Left lung (tissue), 4 donors: ENCODE measurements at regions not wholly inside any gene's neighbourhood (a gene's known extent, or its start where the extent isn't known, plus 50 kb on each side); places are given as distances from the start of the nearest gene placed in this dataset.

Experiments
- ATAC-seq: fragments of 200-7000 bp; cut with Tn5 transposase; one replicate; pipeline ENCODE4 v1.9.1; 2020; ENCODE audit warnings: moderate library complexity
- DNase-seq, 4 donors: peaks; one replicate each; pipeline ENCODE4 v3.0.0-alpha.2; 2013 to 2020
- H3K27ac ChIP-seq, 2 donors: fragments of 200-600 bp; sonication (generic) in 1 of 2; one replicate each; pipeline versions ENCODE4 v1.5.0 to v1.8.0; 2020 to 2021
- H3K27me3 ChIP-seq, 2 donors: fragments of 200-600 bp; sonication (generic) in 1 of 2; one replicate each; pipeline versions ENCODE4 v1.5.0 to v1.8.0; 2020 to 2021
- H3K36me3 ChIP-seq, 2 donors: fragments of 200-600 bp; sonication (generic) in 1 of 2; one replicate each; pipeline versions ENCODE4 v1.5.0 to v1.8.0; 2020 to 2021
- H3K4me1 ChIP-seq, 2 donors: fragments of 200-600 bp; one replicate each; pipeline ENCODE4 v1.8.0; 2021
- H3K4me3 ChIP-seq, 2 donors: fragments of 200-600 bp; sonication (generic) in 1 of 2; one replicate each; pipeline versions ENCODE4 v1.5.0 to v1.8.0; 2020 to 2021; ENCODE audit warnings: mild to moderate bottlenecking in 1 of 2
- H3K9me3 ChIP-seq, 2 donors: fragments of 200-600 bp; sonication (generic) in 1 of 2; one replicate each; pipeline versions ENCODE4 v1.5.0 to v1.8.0; 2020 to 2021
- intact Hi-C, 2 donors: fragments of 100-400 bp; cut with DNase I; formaldehyde crosslinking; loops; one replicate each; pipeline versions ENCODE4 v1.11.2 to v1.14.2; 2022
- TF ChIP-seq, protein P1 (sequence below), 2 donors: fragments of 200-600 bp; sonication (generic) in 1 of 2; IDR thresholded peaks; one replicate each; pipeline versions ENCODE4 v1.5.0 to v1.8.0; 2021; ENCODE audit warnings: antibody characterized with exemption in 2 of 2
- donor health status: DM: no; HTN: yes; CAD: no.
- donor health status: DM: no; HTN: no; CAD: no.

DNA sequence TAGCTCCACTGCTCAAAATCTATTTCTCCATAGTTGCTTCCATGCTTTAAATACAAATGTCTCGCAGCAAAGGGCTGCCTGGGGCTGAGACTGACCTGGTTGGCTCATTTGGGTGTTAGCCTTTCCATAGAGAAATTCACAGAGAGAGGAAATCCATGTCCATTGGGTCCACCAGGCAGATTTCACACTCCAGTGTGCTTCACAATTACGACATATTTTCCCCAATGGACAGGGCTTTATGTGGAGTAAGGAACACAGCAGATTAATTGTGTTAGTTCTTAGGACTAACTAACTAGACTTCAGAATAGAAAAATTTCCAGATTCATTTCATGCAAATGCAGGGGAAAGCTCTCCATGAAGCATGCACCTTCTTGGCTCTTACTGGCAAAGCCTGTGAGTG, 180.7 kb downstream of the FBXO15 start:
- Histone ChIP-seq H3K4me3 (no peak overlapping the region), H3K27ac (no peak overlapping the region), H3K4me1 (no peaks in the 10 kb centered on the region), H3K27me3 (no peaks in the 10 kb centered on the region), H3K9me3 (no peaks in the 10 kb centered on the region), H3K36me3 (no peaks in the 10 kb centered on the region)
- no peak for DNase-seq
- TF ChIP-seq, protein P1, sequence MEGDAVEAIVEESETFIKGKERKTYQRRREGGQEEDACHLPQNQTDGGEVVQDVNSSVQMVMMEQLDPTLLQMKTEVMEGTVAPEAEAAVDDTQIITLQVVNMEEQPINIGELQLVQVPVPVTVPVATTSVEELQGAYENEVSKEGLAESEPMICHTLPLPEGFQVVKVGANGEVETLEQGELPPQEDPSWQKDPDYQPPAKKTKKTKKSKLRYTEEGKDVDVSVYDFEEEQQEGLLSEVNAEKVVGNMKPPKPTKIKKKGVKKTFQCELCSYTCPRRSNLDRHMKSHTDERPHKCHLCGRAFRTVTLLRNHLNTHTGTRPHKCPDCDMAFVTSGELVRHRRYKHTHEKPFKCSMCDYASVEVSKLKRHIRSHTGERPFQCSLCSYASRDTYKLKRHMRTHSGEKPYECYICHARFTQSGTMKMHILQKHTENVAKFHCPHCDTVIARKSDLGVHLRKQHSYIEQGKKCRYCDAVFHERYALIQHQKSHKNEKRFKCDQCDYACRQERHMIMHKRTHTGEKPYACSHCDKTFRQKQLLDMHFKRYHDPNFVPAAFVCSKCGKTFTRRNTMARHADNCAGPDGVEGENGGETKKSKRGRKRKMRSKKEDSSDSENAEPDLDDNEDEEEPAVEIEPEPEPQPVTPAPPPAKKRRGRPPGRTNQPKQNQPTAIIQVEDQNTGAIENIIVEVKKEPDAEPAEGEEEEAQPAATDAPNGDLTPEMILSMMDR (IDR thresholded peaks at IDR 0.05), result no peak
- no peak for ATAC-seq
- intact Hi-C loops, result no loop called here

DNA sequence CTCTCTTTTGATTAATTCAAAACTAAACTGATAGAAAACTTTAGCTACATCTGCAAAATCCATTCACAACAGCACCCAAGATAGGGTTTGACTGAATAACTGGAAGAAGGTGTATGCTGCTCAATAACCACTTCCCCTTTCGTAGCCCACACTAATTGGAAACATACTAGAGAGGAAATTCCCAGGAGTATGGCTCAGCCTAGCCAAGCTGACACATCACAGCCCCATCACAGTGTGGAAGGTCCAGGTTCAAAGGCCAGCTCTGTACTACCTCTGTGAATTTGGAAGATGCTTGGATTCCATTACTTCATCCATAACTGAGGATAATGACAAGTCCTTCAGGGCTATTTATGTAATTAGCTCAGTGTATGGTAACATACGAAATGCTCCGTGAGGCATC, 185.4 kb downstream of the FBXO15 start:
- Histone ChIP-seq H3K4me3 (no peak overlapping the region), H3K36me3 (no peaks in the 10 kb centered on the region), H3K27ac (no peak overlapping the region), H3K4me1 (no peaks in the 10 kb centered on the region), H3K27me3 (peaks cover 0 to 10% of the 10 kb centered on the region in 2 donors), H3K9me3 (no peaks in the 10 kb centered on the region)
- intact Hi-C loops, result no loop called here
- TF ChIP-seq, protein P1 (IDR thresholded peaks at IDR 0.05), result no peak
- no peak for ATAC-seq
- DNase-seq, result no peak

DNA sequence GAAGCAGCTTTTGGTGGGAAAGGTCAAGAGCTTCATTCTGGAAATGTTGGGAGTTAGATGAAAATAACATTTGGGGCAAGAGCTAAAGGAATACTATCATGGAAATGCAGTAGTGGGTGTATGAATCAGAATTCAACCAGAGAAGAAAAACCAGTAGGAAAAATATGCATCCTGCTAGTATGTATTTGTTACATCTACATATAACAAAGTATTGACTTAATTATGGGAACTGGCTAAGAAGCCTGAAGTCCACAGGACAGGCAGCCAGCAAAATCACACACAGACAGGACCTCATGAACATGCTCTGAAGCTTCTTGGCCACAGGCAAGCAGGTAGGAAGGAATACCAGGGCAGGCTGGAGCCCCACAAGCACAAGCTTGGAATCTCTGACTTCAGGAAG, 185.8 kb downstream of the FBXO15 start:
- TF ChIP-seq, protein P1 (IDR thresholded peaks at IDR 0.05), result no peak
- no peak overlapping the region for H3K27ac ChIP-seq
- no peaks in the 10 kb centered on the region for H3K9me3 ChIP-seq
- peaks cover 0 to 10% of the 10 kb centered on the region in 2 donors for H3K27me3 ChIP-seq
- intact Hi-C loops, result no loop called here
- H3K4me3 ChIP-seq, result no peak overlapping the region
- no peak for DNase-seq
- H3K4me1 ChIP-seq, result no peaks in the 10 kb centered on the region
- no peaks in the 10 kb centered on the region for H3K36me3 ChIP-seq
- ATAC-seq, result no peak

DNA sequence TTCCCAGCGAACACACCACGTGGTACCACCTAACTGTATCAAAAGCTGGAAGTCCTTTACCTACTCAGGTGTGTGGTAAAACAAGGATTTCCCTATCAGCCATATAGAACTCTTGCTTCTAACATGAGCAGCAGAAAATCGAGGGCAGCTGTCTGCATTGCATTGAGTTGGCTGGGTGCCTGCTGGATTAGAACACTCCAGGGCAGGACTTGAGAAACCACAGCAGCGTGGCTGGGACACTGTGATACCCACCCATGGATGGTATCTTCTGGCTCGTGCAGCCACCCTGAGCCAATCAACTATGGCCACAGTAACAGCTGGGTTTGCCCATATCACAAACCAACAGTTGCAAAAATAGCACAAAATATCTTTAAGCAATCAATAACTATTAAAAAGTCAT, 188.3 kb downstream of the FBXO15 start:
- Histone ChIP-seq H3K27me3 (peaks cover 0 to 10% of the 10 kb centered on the region in 2 donors), H3K36me3 (no peaks in the 10 kb centered on the region), H3K27ac (no peak overlapping the region), H3K4me3 (no peak overlapping the region), H3K9me3 (no peaks in the 10 kb centered on the region), H3K4me1 (no peaks in the 10 kb centered on the region)
- intact Hi-C loops, result no loop called here
- ATAC-seq (no peak), DNase-seq (no peak)
- TF ChIP-seq, protein P1 (IDR thresholded peaks at IDR 0.05), result no peak

DNA sequence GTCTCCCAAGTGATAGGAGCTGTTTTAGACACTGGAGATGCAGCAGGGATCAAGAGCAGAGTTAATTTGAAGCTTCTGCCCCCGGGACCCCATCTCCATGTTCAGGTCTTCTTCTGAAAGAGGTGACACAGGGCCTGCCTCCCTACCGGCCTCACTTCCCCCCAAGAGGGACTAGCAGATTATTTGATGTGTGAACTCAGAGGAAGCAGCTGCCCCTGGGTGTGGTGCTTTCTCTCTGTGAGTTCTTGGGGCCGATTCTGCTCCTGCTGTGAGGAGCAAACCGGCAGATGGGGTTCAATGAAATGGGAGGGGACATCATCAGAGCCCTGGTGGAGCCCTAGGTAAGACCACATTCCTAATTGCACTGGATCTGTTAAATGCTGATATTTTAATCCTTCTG, 193.4 kb downstream of the FBXO15 start:
- no peaks in the 10 kb centered on the region for H3K9me3 ChIP-seq
- H3K36me3 ChIP-seq, result no peaks in the 10 kb centered on the region
- TF ChIP-seq, protein P1 (IDR thresholded peaks at IDR 0.05), result no peak
- no peak overlapping the region for H3K27ac ChIP-seq
- ATAC-seq (no peak), DNase-seq (no peak)
- H3K4me3 ChIP-seq, result no peak overlapping the region
- intact Hi-C loops, result no loop called here
- no peaks in the 10 kb centered on the region for H3K4me1 ChIP-seq
- peaks cover 0 to 6% of the 10 kb centered on the region in 2 donors for H3K27me3 ChIP-seq
